GM15510 (cell line): ENCODE measurements at regions not wholly inside any gene's neighbourhood (a gene's known extent, or its start where the extent isn't known, plus 50 kb on each side); places are given as distances from the start of the nearest gene placed in this dataset.

Source experiments
- POLR2A ChIP-seq: IDR thresholded peaks from 3 replicates; pipeline ENCODE4 v1.6.1; 2011; ENCODE audit warnings: borderline replicate concordance; ENCODE audit not compliant: insufficient read length; ENCODE audit errors: extremely low read depth

- no peak for TF ChIP-seq POLR2A
Observed at GRCh38 chr13:73828811-73829210, 305.4 kb downstream of the KLF12 start.

- TF ChIP-seq POLR2A: no peak
Observed at GRCh38 chr13:73827434-73827833, 306.8 kb downstream of the KLF12 start.

- TF ChIP-seq POLR2A: no peak
Observed at GRCh38 chr13:73825143-73825542, 309.1 kb downstream of the KLF12 start.

GRCh38 chr13:73822668-73823592, 311.3 kb downstream of the KLF12 start:
- TF ChIP-seq POLR2A: no peak

- TF ChIP-seq POLR2A: no peak
Observed at GRCh38 chr13:73820688-73821087, 313.5 kb downstream of the KLF12 start.

- TF ChIP-seq POLR2A: no peak
Observed at GRCh38 chr13:73820285-73820684, 313.9 kb downstream of the KLF12 start.

- no peak for TF ChIP-seq POLR2A
Observed at GRCh38 chr13:73819711-73820110, 314.5 kb downstream of the KLF12 start.

GRCh38 chr13:73816702-73817101, 317.5 kb downstream of the KLF12 start:
- no peak for TF ChIP-seq POLR2A

- no peak for TF ChIP-seq POLR2A
Observed at GRCh38 chr13:73815796-73816195, 318.4 kb downstream of the KLF12 start.

GRCh38 chr13:73810647-73811046, 323.6 kb downstream of the KLF12 start:
- no peak for TF ChIP-seq POLR2A

GRCh38 chr13:73809561-73809960, 324.6 kb downstream of the KLF12 start:
- TF ChIP-seq POLR2A: no peak

- TF ChIP-seq POLR2A: no peak
Observed at GRCh38 chr13:73808318-73808717, 325.9 kb downstream of the KLF12 start.

GRCh38 chr13:73803997-73804396, 330.2 kb downstream of the KLF12 start:
- no peak for TF ChIP-seq POLR2A

- no peak for TF ChIP-seq POLR2A
Observed at GRCh38 chr13:73800011-73800410, 334.2 kb downstream of the KLF12 start.

GRCh38 chr13:73794755-73795154, 339.4 kb downstream of the KLF12 start:
- no peak for TF ChIP-seq POLR2A

GRCh38 chr13:73793361-73793760, 340.8 kb downstream of the KLF12 start:
- no peak for TF ChIP-seq POLR2A
